Astrocyte of the cerebellum (primary cell): ENCODE measurements at regions not wholly inside any gene's neighbourhood (a gene's known extent, or its start where the extent isn't known, plus 50 kb on each side); places are given as distances from the start of the nearest gene placed in this dataset.
A peak's percentile ranks its signal among the peaks of the same experiment; 100 is the strongest.

ENCODE experiments used
- DNase-seq: peaks from one replicate; pipeline ENCODE4 v3.0.0-alpha.2; 2011; ENCODE audit warnings: low read depth
- H3K4me3 ChIP-seq: 2 replicates; pipeline ENCODE4 v1.5.1; 2011; ENCODE audit warnings: mild to moderate bottlenecking, low read depth, low read length, moderate library complexity
- CTCF ChIP-seq: IDR thresholded peaks from 2 replicates; pipeline ENCODE4 v1.5.1; 2012; ENCODE audit warnings: low read length, low read depth, moderate library complexity, mild to moderate bottlenecking; ENCODE audit errors: missing control alignments
- in situ Hi-C: cut with HindIII; loops from 2 replicates; pipeline ENCODE4 v1.10.0; 2017; ENCODE audit warnings: low sequenced_read_pairs

- in situ Hi-C loops: no loop called here
- TF ChIP-seq CTCF: no peak
- DNase-seq: no peak
- H3K4me3 ChIP-seq: no peak overlapping the region
Observed at GRCh38 chr20:37622728-37623127, 71.1 kb upstream of the CTNNBL1 start.

DNA sequence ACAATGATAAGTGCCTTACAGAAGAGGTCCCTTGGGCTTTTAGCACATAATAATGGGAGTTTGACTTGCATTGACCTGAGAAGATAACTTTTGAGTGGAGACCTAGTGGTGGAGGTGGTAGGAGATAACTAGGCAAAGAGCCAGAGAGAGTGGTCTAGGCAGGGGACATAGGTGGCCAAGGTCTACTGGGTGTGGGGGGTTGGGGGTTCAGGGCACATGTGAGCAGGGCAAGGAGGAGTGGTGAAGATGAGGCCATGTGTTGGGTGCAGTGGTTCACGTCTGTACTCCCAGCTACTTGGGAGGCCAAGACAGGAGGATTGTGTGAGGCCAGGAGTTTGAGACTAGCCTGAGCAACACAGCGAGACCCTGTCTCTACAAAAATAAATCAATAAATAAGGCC is 74.3 kb upstream of the CTNNBL1 start:
- DNase-seq: no peak
- no peak for TF ChIP-seq CTCF
- H3K4me3 ChIP-seq: no peak overlapping the region
- in situ Hi-C loops: no loop called here

DNA sequence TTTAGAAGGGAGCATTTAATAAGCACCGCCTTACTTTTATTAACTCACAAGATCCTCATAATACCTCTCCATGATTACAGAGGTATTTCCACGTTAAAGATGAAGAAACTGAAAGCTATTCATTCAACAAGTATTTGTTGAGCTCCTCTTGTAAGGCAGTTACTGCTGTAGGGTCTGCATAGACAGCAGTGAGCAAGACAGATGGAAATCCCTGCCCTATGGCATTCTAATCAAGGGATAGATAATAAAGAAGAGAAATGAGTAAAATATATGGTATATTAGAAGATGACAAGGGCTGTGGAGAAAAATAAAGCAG is 77.8 kb upstream of the CTNNBL1 start:
- in situ Hi-C loops: no loop called here
- H3K4me3 ChIP-seq: no peak overlapping the region
- no peak for TF ChIP-seq CTCF
- DNase-seq: no peak

GRCh38 chr20:37615340-37616109 is 78.3 kb upstream of the CTNNBL1 start:
- H3K4me3 ChIP-seq: no peak overlapping the region
- in situ Hi-C loops: no loop called here
- DNase-seq: peak; percentile 5
- TF ChIP-seq CTCF: peak; percentile 65

GRCh38 chr20:37611852-37612251 is 82.0 kb upstream of the CTNNBL1 start:
- in situ Hi-C loops: no loop called here
- no peak for DNase-seq
- no peak for TF ChIP-seq CTCF
- no peak overlapping the region for H3K4me3 ChIP-seq

GRCh38 chr20:37611346-37611745 is 82.5 kb upstream of the CTNNBL1 start:
- no peak for TF ChIP-seq CTCF
- H3K4me3 ChIP-seq: no peak overlapping the region
- in situ Hi-C loops: no loop called here
- DNase-seq: no peak

- DNase-seq: no peak
- TF ChIP-seq CTCF: no peak
- no peak overlapping the region for H3K4me3 ChIP-seq
- in situ Hi-C loops: no loop called here
Observed at GRCh38 chr20:37610203-37610798, 82.6 kb upstream of the BLCAP start.
